ENCODE measurements at regions not wholly inside any gene's neighbourhood (a gene's known extent, or its start where the extent isn't known, plus 50 kb on each side); places are given as distances from the start of the nearest gene placed in this dataset.
"Not testable (repeated sequence)": the region's sequence is repeated elsewhere in the genome, so short reads cannot be mapped to it uniquely, and the experiment has no call there.

DNA sequence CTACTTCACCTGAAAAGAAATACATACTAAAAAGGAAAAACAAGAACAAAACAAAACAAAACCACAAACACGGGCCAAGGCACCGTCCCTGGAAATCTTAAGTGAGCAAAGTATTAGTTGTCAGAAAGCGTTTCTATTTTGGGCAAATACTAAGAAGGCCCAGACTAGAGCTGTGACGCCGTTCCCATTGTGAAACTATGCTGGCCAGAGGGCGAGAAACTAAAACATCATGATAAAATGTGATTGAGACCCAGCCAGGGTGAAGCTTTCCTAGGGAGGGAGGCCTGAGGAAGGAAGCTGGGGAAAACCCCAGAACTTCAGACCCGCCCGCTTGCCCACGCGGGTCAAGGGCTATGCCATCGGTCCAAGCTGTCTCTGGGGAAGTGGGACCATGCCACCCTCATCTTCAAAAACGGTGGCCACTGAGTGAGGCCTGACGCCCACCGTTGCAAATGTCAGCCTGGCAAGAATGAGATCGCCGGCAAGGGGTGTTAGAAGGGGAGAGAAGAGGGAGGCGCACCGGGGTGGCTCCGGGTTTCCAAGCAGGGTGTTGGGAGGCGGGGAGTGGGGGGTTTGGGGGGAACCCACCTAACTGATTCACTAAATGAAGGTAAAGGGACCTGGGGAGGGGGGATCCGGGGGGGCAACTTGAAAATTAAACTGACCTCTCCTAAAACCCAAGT is 1950.9 kb upstream of the DEFB115 start:
- ChIA-PET CTCF (no interaction called here), POLR2A (no interaction called here)
- DNase-seq (ENCODE audit: low read depth, low spot score): no peak
- Histone ChIP-seq H3K9me3 (ENCODE audit: control insufficient read depth, insufficient read depth, low read length) (peaks cover 53% of the 10 kb centered on the region), H3K27me3 (ENCODE audit: control insufficient read depth, insufficient read depth, low read length) (no peaks in the 10 kb centered on the region), H3K4me3 (ENCODE audit: low read depth, low read length) (no peak overlapping the region), H3K27ac (ENCODE audit: low read depth, low read length) (no peak overlapping the region)
- TF ChIP-seq, protein P1, sequence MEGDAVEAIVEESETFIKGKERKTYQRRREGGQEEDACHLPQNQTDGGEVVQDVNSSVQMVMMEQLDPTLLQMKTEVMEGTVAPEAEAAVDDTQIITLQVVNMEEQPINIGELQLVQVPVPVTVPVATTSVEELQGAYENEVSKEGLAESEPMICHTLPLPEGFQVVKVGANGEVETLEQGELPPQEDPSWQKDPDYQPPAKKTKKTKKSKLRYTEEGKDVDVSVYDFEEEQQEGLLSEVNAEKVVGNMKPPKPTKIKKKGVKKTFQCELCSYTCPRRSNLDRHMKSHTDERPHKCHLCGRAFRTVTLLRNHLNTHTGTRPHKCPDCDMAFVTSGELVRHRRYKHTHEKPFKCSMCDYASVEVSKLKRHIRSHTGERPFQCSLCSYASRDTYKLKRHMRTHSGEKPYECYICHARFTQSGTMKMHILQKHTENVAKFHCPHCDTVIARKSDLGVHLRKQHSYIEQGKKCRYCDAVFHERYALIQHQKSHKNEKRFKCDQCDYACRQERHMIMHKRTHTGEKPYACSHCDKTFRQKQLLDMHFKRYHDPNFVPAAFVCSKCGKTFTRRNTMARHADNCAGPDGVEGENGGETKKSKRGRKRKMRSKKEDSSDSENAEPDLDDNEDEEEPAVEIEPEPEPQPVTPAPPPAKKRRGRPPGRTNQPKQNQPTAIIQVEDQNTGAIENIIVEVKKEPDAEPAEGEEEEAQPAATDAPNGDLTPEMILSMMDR (IDR thresholded peaks at IDR 0.05; ENCODE audit: low read depth, low read length): no peak

GRCh38 chr20:29307484-29307883 is 1950.0 kb upstream of the DEFB115 start:
- H3K4me3 ChIP-seq (ENCODE audit: low read depth, low read length); H3K27ac ChIP-seq (ENCODE audit: low read depth, low read length); POLR2A ChIA-PET; DNase-seq (ENCODE audit: low read depth, low spot score); H3K27me3 ChIP-seq (ENCODE audit: control insufficient read depth, insufficient read depth, low read length); CTCF ChIA-PET: not testable (repeated sequence)
- H3K9me3 ChIP-seq (ENCODE audit: control insufficient read depth, insufficient read depth, low read length): peaks cover 51% of the 10 kb centered on the region

GRCh38 chr20:29308956-29309355 is 1948.5 kb upstream of the DEFB115 start:
- POLR2A ChIA-PET; H3K4me3 ChIP-seq (ENCODE audit: low read depth, low read length); H3K27ac ChIP-seq (ENCODE audit: low read depth, low read length); CTCF ChIA-PET; DNase-seq (ENCODE audit: low read depth, low spot score); H3K27me3 ChIP-seq (ENCODE audit: control insufficient read depth, insufficient read depth, low read length): not testable (repeated sequence)
- peaks cover 52% of the 10 kb centered on the region for H3K9me3 ChIP-seq (ENCODE audit: control insufficient read depth, insufficient read depth, low read length)

DNA sequence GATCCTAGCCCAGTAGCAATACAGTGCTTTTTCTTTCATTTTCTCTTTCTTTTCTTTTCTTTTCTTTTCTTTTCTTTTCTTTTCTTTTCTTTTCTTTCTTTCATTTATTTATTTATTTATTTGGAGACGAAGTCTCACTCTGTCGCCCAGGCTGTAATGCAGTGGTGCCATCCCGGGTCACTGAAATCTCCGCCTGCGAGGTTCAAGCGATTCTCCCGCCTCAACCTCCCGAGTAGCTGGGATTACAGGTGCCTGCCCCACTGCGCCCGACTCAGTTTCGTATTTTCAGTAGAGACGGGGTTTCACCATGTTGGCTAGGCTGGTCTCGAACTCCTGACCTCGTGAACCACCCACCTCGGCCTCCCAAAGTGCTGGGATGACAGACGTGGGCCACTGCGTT is 1948.0 kb upstream of the DEFB115 start:
- H3K4me3 ChIP-seq (ENCODE audit: low read depth, low read length); CTCF ChIA-PET; DNase-seq (ENCODE audit: low read depth, low spot score); H3K27me3 ChIP-seq (ENCODE audit: control insufficient read depth, insufficient read depth, low read length); H3K27ac ChIP-seq (ENCODE audit: low read depth, low read length); POLR2A ChIA-PET: not testable (repeated sequence)
- H3K9me3 ChIP-seq (ENCODE audit: control insufficient read depth, insufficient read depth, low read length): peaks cover 54% of the 10 kb centered on the region

DNA sequence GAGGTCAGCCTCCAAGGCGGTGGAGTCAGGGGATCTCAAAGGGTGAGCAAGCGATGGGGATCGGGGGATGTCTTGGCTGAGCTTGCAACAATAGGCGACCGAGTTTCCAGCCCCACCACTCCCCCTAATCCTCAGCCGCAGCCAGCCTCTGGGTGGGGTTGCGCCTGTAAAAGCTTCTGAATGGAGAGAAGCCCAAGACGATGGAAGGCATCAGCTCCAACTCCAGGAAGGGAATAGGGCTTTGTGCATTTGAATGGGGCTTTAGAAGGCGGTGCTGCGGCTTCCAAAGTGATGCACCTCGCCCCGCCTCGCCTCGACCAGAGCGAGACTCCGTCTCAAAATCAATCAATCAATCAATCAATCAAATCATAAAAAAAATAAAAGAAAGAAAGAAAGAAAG is 1946.4 kb upstream of the DEFB115 start:
- POLR2A ChIA-PET; H3K4me3 ChIP-seq (ENCODE audit: low read depth, low read length); CTCF ChIA-PET; H3K27ac ChIP-seq (ENCODE audit: low read depth, low read length); DNase-seq (ENCODE audit: low read depth, low spot score); H3K27me3 ChIP-seq (ENCODE audit: control insufficient read depth, insufficient read depth, low read length): not testable (repeated sequence)
- peaks cover 61% of the 10 kb centered on the region for H3K9me3 ChIP-seq (ENCODE audit: control insufficient read depth, insufficient read depth, low read length)

DNA sequence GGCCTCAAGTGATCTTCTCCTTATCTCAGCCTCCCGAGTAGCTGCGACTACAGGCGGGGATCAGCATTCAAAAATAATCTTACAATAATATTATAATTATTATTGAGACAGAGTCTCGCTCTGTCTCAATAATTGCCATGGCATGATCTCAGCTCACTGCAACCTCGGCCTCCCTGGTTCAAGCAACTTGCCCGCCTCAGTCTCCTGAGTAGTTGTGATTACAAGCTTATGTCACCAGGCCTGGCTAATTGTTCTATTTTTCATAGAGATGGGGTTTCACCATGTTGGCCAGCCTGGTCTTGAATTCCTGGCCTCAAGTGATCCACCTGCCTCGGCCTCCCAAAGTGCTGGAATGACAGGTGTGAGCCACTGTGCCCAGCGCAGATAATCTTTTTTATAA is 1944.8 kb upstream of the DEFB115 start:
- H3K27ac ChIP-seq (ENCODE audit: low read depth, low read length); DNase-seq (ENCODE audit: low read depth, low spot score); H3K27me3 ChIP-seq (ENCODE audit: control insufficient read depth, insufficient read depth, low read length); H3K4me3 ChIP-seq (ENCODE audit: low read depth, low read length); CTCF ChIA-PET; POLR2A ChIA-PET: not testable (repeated sequence)
- peaks cover 48% of the 10 kb centered on the region for H3K9me3 ChIP-seq (ENCODE audit: control insufficient read depth, insufficient read depth, low read length)

- no peak for DNase-seq (ENCODE audit: low read depth, low spot score)
- CTCF ChIA-PET: no interaction called here
- no peak overlapping the region for H3K27ac ChIP-seq (ENCODE audit: low read depth, low read length)
- H3K27me3 ChIP-seq (ENCODE audit: control insufficient read depth, insufficient read depth, low read length): no peaks in the 10 kb centered on the region
- H3K4me3 ChIP-seq (ENCODE audit: low read depth, low read length): no peak overlapping the region
- POLR2A ChIA-PET: no interaction called here
- TF ChIP-seq, protein P1 (IDR thresholded peaks at IDR 0.05; ENCODE audit: low read depth, low read length): no peak
- H3K9me3 ChIP-seq (ENCODE audit: control insufficient read depth, insufficient read depth, low read length): peaks cover 53% of the 10 kb centered on the region
These were observed 1944.0 kb upstream of the DEFB115 start for GRCh38 chr20:29313481-29313880.

Measured in AG04450 (cell line).